ENCODE measurements at regions not wholly inside any gene's neighbourhood (a gene's known extent, or its start where the extent isn't known, plus 50 kb on each side); places are given as distances from the start of the nearest gene placed in this dataset.

GRCh38 chr10:64813391-64813790, 1292.2 kb downstream of the REEP3 start (continued):
- TF ChIP-seq, protein P1, sequence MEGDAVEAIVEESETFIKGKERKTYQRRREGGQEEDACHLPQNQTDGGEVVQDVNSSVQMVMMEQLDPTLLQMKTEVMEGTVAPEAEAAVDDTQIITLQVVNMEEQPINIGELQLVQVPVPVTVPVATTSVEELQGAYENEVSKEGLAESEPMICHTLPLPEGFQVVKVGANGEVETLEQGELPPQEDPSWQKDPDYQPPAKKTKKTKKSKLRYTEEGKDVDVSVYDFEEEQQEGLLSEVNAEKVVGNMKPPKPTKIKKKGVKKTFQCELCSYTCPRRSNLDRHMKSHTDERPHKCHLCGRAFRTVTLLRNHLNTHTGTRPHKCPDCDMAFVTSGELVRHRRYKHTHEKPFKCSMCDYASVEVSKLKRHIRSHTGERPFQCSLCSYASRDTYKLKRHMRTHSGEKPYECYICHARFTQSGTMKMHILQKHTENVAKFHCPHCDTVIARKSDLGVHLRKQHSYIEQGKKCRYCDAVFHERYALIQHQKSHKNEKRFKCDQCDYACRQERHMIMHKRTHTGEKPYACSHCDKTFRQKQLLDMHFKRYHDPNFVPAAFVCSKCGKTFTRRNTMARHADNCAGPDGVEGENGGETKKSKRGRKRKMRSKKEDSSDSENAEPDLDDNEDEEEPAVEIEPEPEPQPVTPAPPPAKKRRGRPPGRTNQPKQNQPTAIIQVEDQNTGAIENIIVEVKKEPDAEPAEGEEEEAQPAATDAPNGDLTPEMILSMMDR (tag by site-specific recombination; IDR thresholded peaks at IDR 0.05) = no peak
- no peak for TF ChIP-seq ZNF558 (tag by site-specific recombination; IDR thresholded peaks at IDR 0.05)
- TF ChIP-seq ZBTB21 (tag by site-specific recombination; IDR thresholded peaks at IDR 0.05) = no peak
- TF ChIP-seq ZBTB7A (tag by site-specific recombination; IDR thresholded peaks at IDR 0.05; ENCODE audit: low read depth) = no peak

DNA sequence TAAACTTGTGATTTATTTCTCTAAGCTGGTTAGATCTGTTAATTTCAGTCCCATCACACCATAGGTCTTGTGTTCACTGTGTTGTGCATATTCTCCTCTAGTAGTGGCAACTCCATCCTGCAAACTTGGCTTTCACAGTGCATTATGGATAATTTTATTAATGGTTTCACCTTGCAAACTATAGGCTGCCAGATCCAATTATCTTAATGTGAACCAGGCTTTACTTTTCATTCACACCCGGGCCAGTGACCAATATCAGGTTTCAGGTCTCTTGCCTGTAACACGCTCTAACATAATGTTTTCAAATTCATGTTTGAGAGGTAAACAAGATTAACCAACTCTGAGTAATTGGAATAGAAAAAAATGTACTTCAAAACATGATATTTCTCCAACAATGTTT, 1293.0 kb downstream of the REEP3 start:
- CTCF ChIA-PET = no interaction called here
- no peaks in the 10 kb centered on the region for H3K9me3 ChIP-seq (ENCODE audit: control insufficient read depth, insufficient read depth, low read depth, low read length)
- POLR2A ChIA-PET = no interaction called here
- H3K4me3 ChIP-seq (ENCODE audit: low read depth, low read length) = no peak overlapping the region
- no peak for TF ChIP-seq TRIM28 (IDR thresholded peaks at IDR 0.05; ENCODE audit: borderline replicate concordance, low read length)
- no peak for TF ChIP-seq ZNF585B (tag by site-specific recombination; IDR thresholded peaks at IDR 0.05)
- TF ChIP-seq ZNF639 (tag by site-specific recombination; IDR thresholded peaks at IDR 0.05) = no peak
- TF ChIP-seq ZNF692 (tag by site-specific recombination; IDR thresholded peaks at IDR 0.05) = no peak
- TF ChIP-seq ZNF248 (tag by site-specific recombination; IDR thresholded peaks at IDR 0.05) = no peak
- TF ChIP-seq HOXD13 (CRISPR knock-in tag; IDR thresholded peaks at IDR 0.05; ENCODE audit: borderline replicate concordance) = no peak
- no peak for TF ChIP-seq ZBTB11 (tag by site-specific recombination; conservative IDR thresholded peaks at IDR 0.05; ENCODE audit: low read depth)
- TF ChIP-seq SETDB1 (IDR thresholded peaks at IDR 0.05; ENCODE audit: insufficient read length, low read length) = no peak
- TF ChIP-seq ZBTB1 (tag by site-specific recombination; IDR thresholded peaks at IDR 0.05) = no peak
- H3K4me1 ChIP-seq (ENCODE audit: control insufficient read depth, insufficient read depth, low read length) = no peaks in the 10 kb centered on the region
- H3K36me3 ChIP-seq (ENCODE audit: control insufficient read depth in 2 of 2, insufficient read depth in 1 of 2, low read length in 2 of 2) = no peaks in the 10 kb centered on the region
- no peak overlapping the region for H3K27ac ChIP-seq (ENCODE audit: extremely low read depth, low read depth, low read length)

- POLR2A ChIA-PET = no interaction called here
- CTCF ChIA-PET = interaction anchor here (0.8 kb wide), 1 partner anchor 788 kb away, joined by 3 read pairs; no protein-coding TSS in a partner anchor
- TF ChIP-seq ZBTB48 (tag by site-specific recombination; IDR thresholded peaks at IDR 0.05) (no peak), ZBTB1 (tag by site-specific recombination; IDR thresholded peaks at IDR 0.05) (no peak), ZNF548 (tag by site-specific recombination; IDR thresholded peaks at IDR 0.05) (no peak), PRDM6 (tag by site-specific recombination; IDR thresholded peaks at IDR 0.05) (no peak), AEBP2 (tag by site-specific recombination; IDR thresholded peaks at IDR 0.05; ENCODE audit: borderline replicate concordance) (no peak), GLIS1 (tag by site-specific recombination; IDR thresholded peaks at IDR 0.05) (no peak), ZNF302 (tag by site-specific recombination; IDR thresholded peaks at IDR 0.05; ENCODE audit: low read depth) (no peak)
- TF ChIP-seq, protein P2, sequence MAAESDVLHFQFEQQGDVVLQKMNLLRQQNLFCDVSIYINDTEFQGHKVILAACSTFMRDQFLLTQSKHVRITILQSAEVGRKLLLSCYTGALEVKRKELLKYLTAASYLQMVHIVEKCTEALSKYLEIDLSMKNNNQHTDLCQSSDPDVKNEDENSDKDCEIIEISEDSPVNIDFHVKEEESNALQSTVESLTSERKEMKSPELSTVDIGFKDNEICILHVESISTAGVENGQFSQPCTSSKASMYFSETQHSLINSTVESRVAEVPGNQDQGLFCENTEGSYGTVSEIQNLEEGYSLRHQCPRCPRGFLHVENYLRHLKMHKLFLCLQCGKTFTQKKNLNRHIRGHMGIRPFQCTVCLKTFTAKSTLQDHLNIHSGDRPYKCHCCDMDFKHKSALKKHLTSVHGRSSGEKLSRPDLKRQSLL (tag by site-specific recombination; IDR thresholded peaks at IDR 0.05) = no peak
These were observed 1308.7 kb downstream of the REEP3 start for GRCh38 chr10:64829888-64830412.

More at GRCh38 chr10:64829888-64830412, 1308.7 kb downstream of the REEP3 start:
- Histone ChIP-seq H3K4me1 (ENCODE audit: control insufficient read depth, insufficient read depth, low read length) (no peaks in the 10 kb centered on the region), H3K36me3 (ENCODE audit: control insufficient read depth in 2 of 2, insufficient read depth in 1 of 2, low read length in 2 of 2) (no peaks in the 10 kb centered on the region), H3K4me3 (ENCODE audit: low read depth, low read length) (no peak overlapping the region), H3K27ac (ENCODE audit: extremely low read depth, low read depth, low read length) (no peak overlapping the region), H3K9me3 (ENCODE audit: control insufficient read depth, insufficient read depth, low read depth, low read length) (no peaks in the 10 kb centered on the region)
